ENCODE measurements at regions not wholly inside any gene's neighbourhood (a gene's known extent, or its start where the extent isn't known, plus 50 kb on each side); places are given as distances from the start of the nearest gene placed in this dataset.

- ATAC-seq (no peak), DNase-seq (no peak)
- Histone ChIP-seq H3K4me3 (no peak overlapping the region), H3K27ac (no peak overlapping the region), H3K4me1 (no peaks in the 10 kb centered on the region), H3K27me3 (no peaks in the 10 kb centered on the region), H3K36me3 (replicated peaks in 1 of 2; ENCODE audit: insufficient read depth in 1 of 2, low read depth in 2 of 2) (no peaks in the 10 kb centered on the region), H3K9me3 (no peaks in the 10 kb centered on the region)
- TF ChIP-seq POLR2A (IDR thresholded peaks at IDR 0.05) (no peak), CTCF (IDR thresholded peaks at IDR 0.05) (no peak)
- intact Hi-C loops (cut with DNase I) = no loop called here
Measured at GRCh38 chr7:53638517-53638916, 603.1 kb downstream of the POM121L12 start.

- no peak for DNase-seq
- intact Hi-C loops (cut with DNase I) = no loop called here
- TF ChIP-seq CTCF (IDR thresholded peaks at IDR 0.05) = no peak
- no peak for TF ChIP-seq POLR2A (IDR thresholded peaks at IDR 0.05)
Measured at GRCh38 chr7:53641091-53641490, 605.7 kb downstream of the POM121L12 start.

DNA sequence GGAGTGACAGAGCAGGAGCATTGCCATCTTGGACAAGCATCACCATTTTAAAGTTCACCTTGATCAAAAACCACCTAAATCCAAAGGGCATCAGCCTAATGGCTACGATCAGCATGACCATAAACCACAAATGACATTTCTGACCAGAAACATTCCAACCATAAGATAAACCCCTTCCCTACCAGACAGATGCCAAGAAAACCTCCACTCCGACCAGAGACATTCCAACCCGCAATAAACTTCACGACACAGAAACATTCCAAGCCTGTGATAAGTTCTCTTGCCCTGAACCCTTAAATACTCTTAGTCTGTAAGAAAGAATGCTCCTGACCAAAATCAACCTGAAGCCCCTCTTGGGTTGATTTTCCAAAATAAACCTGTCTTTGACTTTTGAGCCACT, 606.9 kb downstream of the POM121L12 start:
- no peaks in the 10 kb centered on the region for H3K9me3 ChIP-seq
- 48 to 51% methylated on average over 4 of the region's 4 CpGs for WGBS, 2 donors
- TF ChIP-seq CTCF (IDR thresholded peaks at IDR 0.05) (no peak), POLR2A (IDR thresholded peaks at IDR 0.05) (no peak)
- no peaks in the 10 kb centered on the region for H3K4me1 ChIP-seq
- H3K4me3 ChIP-seq = no peak overlapping the region
- DNase-seq (no peak), ATAC-seq (no peak)
- H3K36me3 ChIP-seq (replicated peaks in 1 of 2; ENCODE audit: insufficient read depth in 1 of 2, low read depth in 2 of 2) = no peaks in the 10 kb centered on the region
- H3K27ac ChIP-seq = no peak overlapping the region
- H3K27me3 ChIP-seq = no peaks in the 10 kb centered on the region
- intact Hi-C loops (cut with DNase I) = no loop called here

More at GRCh38 chr7:53641091-53641490, 605.7 kb downstream of the POM121L12 start:
- Histone ChIP-seq H3K27me3 (no peaks in the 10 kb centered on the region), H3K27ac (no peak overlapping the region), H3K4me3 (no peak overlapping the region), H3K9me3 (no peaks in the 10 kb centered on the region), H3K36me3 (replicated peaks in 1 of 2; ENCODE audit: insufficient read depth in 1 of 2, low read depth in 2 of 2) (no peaks in the 10 kb centered on the region), H3K4me1 (no peaks in the 10 kb centered on the region)
- no peak for ATAC-seq

DNA sequence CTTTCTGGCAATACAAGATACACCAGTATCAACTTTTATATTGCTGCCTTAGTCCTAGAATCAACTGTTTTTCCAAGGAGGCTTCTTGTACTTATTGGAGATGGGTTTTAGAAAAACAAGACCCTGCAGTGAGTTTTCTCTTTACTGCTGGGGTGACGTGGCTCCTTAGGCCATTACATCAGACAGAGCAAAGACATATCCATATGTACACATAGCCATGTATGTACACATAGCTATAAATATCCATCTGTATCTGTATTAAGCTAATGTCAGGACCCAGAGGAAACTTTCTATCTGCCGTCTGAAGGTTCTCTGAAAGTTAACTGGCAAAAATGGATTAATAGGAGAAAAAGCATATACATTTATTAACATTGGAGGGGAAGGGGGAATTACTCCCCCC, 607.4 kb downstream of the POM121L12 start:
- no peaks in the 10 kb centered on the region for H3K4me1 ChIP-seq
- no peak overlapping the region for H3K4me3 ChIP-seq
- ATAC-seq (no peak), DNase-seq (no peak)
- intact Hi-C loops (cut with DNase I) = no loop called here
- no peaks in the 10 kb centered on the region for H3K9me3 ChIP-seq
- H3K27me3 ChIP-seq = no peaks in the 10 kb centered on the region
- 37 to 50% methylated on average over 2 of the region's 2 CpGs for WGBS, 2 donors
- no peaks in the 10 kb centered on the region for H3K36me3 ChIP-seq (replicated peaks in 1 of 2; ENCODE audit: insufficient read depth in 1 of 2, low read depth in 2 of 2)
- no peak overlapping the region for H3K27ac ChIP-seq
- no peak for TF ChIP-seq POLR2A (IDR thresholded peaks at IDR 0.05)
- TF ChIP-seq CTCF (IDR thresholded peaks at IDR 0.05) = no peak

- H3K36me3 ChIP-seq (replicated peaks in 1 of 2; ENCODE audit: insufficient read depth in 1 of 2, low read depth in 2 of 2) = no peaks in the 10 kb centered on the region
- no peaks in the 10 kb centered on the region for H3K9me3 ChIP-seq
- H3K4me1 ChIP-seq = no peaks in the 10 kb centered on the region
- intact Hi-C loops (cut with DNase I) = no loop called here
- ATAC-seq (no peak), DNase-seq (no peak)
- TF ChIP-seq CTCF (IDR thresholded peaks at IDR 0.05) (no peak), POLR2A (IDR thresholded peaks at IDR 0.05) (no peak)
- no peaks in the 10 kb centered on the region for H3K27me3 ChIP-seq
- WGBS, 2 donors = 55 to 67% methylated on average over 1 of the region's 1 CpG
- H3K27ac ChIP-seq = no peak overlapping the region
- no peak overlapping the region for H3K4me3 ChIP-seq
Measured at GRCh38 chr7:53656881-53657280, 621.4 kb downstream of the POM121L12 start.

Measured in body of pancreas (tissue), 4 donors.